Uterus (tissue), 2 donors: ENCODE measurements at regions not wholly inside any gene's neighbourhood (a gene's known extent, or its start where the extent isn't known, plus 50 kb on each side); places are given as distances from the start of the nearest gene placed in this dataset.

Source experiments
- POLR2A ChIP-seq, 2 donors: fragments of 450-650 bp; IDR thresholded peaks; one replicate each; pipeline ENCODE4 v1.6.1; 2016; ENCODE audit warnings: antibody characterized with exemption in 2 of 2, mild to moderate bottlenecking in 1 of 2, moderate library complexity in 1 of 2
- TF ChIP-seq, protein P1 (sequence below), 4 experiments: fragments of 200-600 bp in 2 of 4; fragments of 450-650 bp in 2 of 4; sonication (generic) in 2 of 4; IDR thresholded peaks; one replicate each; pipeline ENCODE4 v1.5.1; 2016 to 2019; ENCODE audit warnings: antibody characterized with exemption in 4 of 4, mild to moderate bottlenecking in 2 of 4, moderate library complexity in 1 of 4

- TF ChIP-seq, protein P1, sequence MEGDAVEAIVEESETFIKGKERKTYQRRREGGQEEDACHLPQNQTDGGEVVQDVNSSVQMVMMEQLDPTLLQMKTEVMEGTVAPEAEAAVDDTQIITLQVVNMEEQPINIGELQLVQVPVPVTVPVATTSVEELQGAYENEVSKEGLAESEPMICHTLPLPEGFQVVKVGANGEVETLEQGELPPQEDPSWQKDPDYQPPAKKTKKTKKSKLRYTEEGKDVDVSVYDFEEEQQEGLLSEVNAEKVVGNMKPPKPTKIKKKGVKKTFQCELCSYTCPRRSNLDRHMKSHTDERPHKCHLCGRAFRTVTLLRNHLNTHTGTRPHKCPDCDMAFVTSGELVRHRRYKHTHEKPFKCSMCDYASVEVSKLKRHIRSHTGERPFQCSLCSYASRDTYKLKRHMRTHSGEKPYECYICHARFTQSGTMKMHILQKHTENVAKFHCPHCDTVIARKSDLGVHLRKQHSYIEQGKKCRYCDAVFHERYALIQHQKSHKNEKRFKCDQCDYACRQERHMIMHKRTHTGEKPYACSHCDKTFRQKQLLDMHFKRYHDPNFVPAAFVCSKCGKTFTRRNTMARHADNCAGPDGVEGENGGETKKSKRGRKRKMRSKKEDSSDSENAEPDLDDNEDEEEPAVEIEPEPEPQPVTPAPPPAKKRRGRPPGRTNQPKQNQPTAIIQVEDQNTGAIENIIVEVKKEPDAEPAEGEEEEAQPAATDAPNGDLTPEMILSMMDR (IDR thresholded peaks at IDR 0.05), result no peak
- no peak for TF ChIP-seq POLR2A (IDR thresholded peaks at IDR 0.05)
Measured at GRCh38 chr2:83823229-83823628, 635.9 kb downstream of the SUCLG1 start.
